Upper lobe of right lung (tissue), 1 donor: ENCODE measurements at regions not wholly inside any gene's neighbourhood (a gene's known extent, or its start where the extent isn't known, plus 50 kb on each side); places are given as distances from the start of the nearest gene placed in this dataset.

ENCODE experiments used
- ATAC-seq: fragments of 200-7000 bp; cut with Tn5 transposase; one replicate; pipeline ENCODE4 v1.9.1; 2020; ENCODE audit warnings: mild to moderate bottlenecking, moderate library complexity
- DNase-seq: peaks from one replicate; pipeline ENCODE4 v3.0.0-alpha.2; 2020
- H3K27ac ChIP-seq: fragments of 200-600 bp; one replicate; pipeline ENCODE4 v1.8.0; 2022
- H3K27me3 ChIP-seq: fragments of 200-600 bp; one replicate; pipeline ENCODE4 v1.8.0; 2022; ENCODE audit warnings: mild to moderate bottlenecking
- H3K36me3 ChIP-seq: fragments of 200-600 bp; one replicate; pipeline ENCODE4 v1.8.0; 2022
- H3K4me1 ChIP-seq: fragments of 200-600 bp; one replicate; pipeline ENCODE4 v1.8.0; 2022
- H3K4me3 ChIP-seq: fragments of 200-600 bp; one replicate; pipeline ENCODE4 v1.8.0; 2022; ENCODE audit warnings: mild to moderate bottlenecking
- H3K9me3 ChIP-seq: fragments of 200-600 bp; one replicate; pipeline ENCODE4 v1.8.0; 2022
- CTCF ChIP-seq: fragments of 200-600 bp; IDR thresholded peaks from one replicate; pipeline ENCODE4 v1.8.0; 2022; ENCODE audit warnings: antibody characterized with exemption
- intact Hi-C: fragments of 100-400 bp; cut with DNase I; formaldehyde crosslinking; loops from one replicate; pipeline ENCODE4 v1.11.0; 2022
- donor health status: DM: no; HTN: yes; CAD: no; lungs with severe emphysema.

DNA sequence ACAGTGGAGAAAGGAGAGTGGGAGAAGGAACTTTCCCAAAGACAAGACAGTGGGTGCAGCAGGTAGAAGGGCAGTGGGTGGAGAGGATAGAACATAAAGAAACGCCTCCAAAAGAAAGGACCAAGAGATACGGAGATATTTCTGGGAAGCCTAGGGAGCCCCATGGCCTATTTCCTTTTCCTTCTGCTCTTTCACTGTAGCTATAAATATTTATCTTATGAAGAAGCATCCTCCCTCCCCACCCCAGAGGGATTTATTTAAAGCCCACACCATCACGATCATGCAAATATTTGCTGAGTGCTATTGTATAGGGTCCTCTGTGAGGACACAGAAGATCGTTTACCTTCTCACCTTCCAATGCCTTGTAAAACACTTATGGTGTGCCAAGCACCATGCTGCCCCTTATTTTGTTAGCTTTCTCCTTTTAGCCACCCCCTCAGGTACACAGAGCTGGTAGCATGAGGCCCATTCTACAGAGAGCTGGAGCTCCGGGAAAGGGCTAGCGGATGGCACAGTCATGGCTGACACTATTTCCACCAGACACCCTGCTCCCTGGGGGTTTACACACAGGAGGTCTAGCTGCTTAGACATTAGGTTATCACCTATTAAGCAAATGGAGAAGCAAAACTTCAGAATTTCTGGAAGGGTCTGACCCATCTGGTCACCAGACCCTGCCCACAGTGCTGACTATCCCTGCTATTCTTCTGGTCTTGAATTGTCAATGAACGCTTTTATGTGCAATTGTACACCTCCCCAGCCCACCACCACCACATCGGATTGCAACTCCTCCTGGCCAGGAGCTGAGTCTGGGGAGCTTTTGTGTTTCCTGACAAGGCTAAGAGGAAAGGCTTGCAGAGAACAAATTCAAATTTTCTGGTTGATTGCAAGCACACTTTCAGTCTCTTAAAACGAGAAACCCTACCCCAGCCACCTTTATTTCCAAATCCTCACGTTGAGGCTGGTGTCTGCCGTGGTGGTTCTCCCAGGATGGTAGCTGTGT, 91.8 kb upstream of the KLF7 start:
- no peak for TF ChIP-seq CTCF
- ATAC-seq, result no peak
- Histone ChIP-seq H3K27me3 (no peaks in the 10 kb centered on the region), H3K4me1 (peaks cover 22% of the 10 kb centered on the region), H3K9me3 (no peaks in the 10 kb centered on the region), H3K27ac (peak overlapping the region; percentile 38), H3K36me3 (no peaks in the 10 kb centered on the region), H3K4me3 (no peak overlapping the region)
- DNase-seq, result no peak
- intact Hi-C loops, result no loop called here

GRCh38 chr2:207258263-207258991, 92.7 kb upstream of the KLF7 start:
- Histone ChIP-seq H3K4me1 (peaks cover 22% of the 10 kb centered on the region), H3K36me3 (no peaks in the 10 kb centered on the region), H3K27ac (peak overlapping the region; percentile 38), H3K4me3 (no peak overlapping the region), H3K9me3 (no peaks in the 10 kb centered on the region), H3K27me3 (no peaks in the 10 kb centered on the region)
- peak; percentile 90 for ATAC-seq
- TF ChIP-seq CTCF, result no peak
- intact Hi-C loops, result no loop called here
- no peak for DNase-seq

- no peaks in the 10 kb centered on the region for H3K36me3 ChIP-seq
- H3K27me3 ChIP-seq, result no peaks in the 10 kb centered on the region
- DNase-seq, result no peak
- TF ChIP-seq CTCF, result no peak
- no peaks in the 10 kb centered on the region for H3K9me3 ChIP-seq
- intact Hi-C loops, result no loop called here
- no peak overlapping the region for H3K4me3 ChIP-seq
- ATAC-seq, result no peak
- H3K4me1 ChIP-seq, result peaks cover 18% of the 10 kb centered on the region
- H3K27ac ChIP-seq, result no peak overlapping the region
Observed at GRCh38 chr2:207260021-207260420, 94.3 kb upstream of the KLF7 start.

GRCh38 chr2:207260947-207261346, 95.2 kb upstream of the KLF7 start:
- TF ChIP-seq CTCF, result no peak
- no peaks in the 10 kb centered on the region for H3K27me3 ChIP-seq
- no peaks in the 10 kb centered on the region for H3K9me3 ChIP-seq
- no peak overlapping the region for H3K27ac ChIP-seq
- DNase-seq, result no peak
- intact Hi-C loops, result no loop called here
- no peak overlapping the region for H3K4me3 ChIP-seq
- H3K4me1 ChIP-seq, result peaks cover 15% of the 10 kb centered on the region
- no peaks in the 10 kb centered on the region for H3K36me3 ChIP-seq
- no peak for ATAC-seq

- Histone ChIP-seq H3K27ac (no peak overlapping the region), H3K36me3 (no peaks in the 10 kb centered on the region), H3K27me3 (no peaks in the 10 kb centered on the region), H3K9me3 (no peaks in the 10 kb centered on the region), H3K4me3 (no peak overlapping the region), H3K4me1 (no peaks in the 10 kb centered on the region)
- TF ChIP-seq CTCF, result no peak
- intact Hi-C loops, result no loop called here
- ATAC-seq (no peak), DNase-seq (no peak)
Observed at GRCh38 chr2:207264310-207264709, 98.6 kb upstream of the KLF7 start.
